Activated CD8-positive, alpha-beta memory T cell treated with anti-CD3 and anti-CD28 coated beads for 36 hours (primary cell): ENCODE measurements at regions not wholly inside any gene's neighbourhood (a gene's known extent, or its start where the extent isn't known, plus 50 kb on each side); places are given as distances from the start of the nearest gene placed in this dataset.
"Not testable (repeated sequence)": the region's sequence is repeated elsewhere in the genome, so short reads cannot be mapped to it uniquely, and the experiment has no call there.

Experiments used
- CTCF ChIA-PET: fragments of 350-600 bp; sonication (Branson Sonifier 250); formaldehyde crosslinking; loops from one replicate; lab custom pipeline; 2021; ENCODE audit warnings: antibody characterized with exemption; lab: Charles Lee
- POLR2A ChIA-PET: fragments of 350-600 bp; sonication (Branson Sonifier 250); formaldehyde crosslinking; loops from one replicate; lab custom pipeline; 2021; ENCODE audit warnings: antibody characterized with exemption; lab: Charles Lee

DNA sequence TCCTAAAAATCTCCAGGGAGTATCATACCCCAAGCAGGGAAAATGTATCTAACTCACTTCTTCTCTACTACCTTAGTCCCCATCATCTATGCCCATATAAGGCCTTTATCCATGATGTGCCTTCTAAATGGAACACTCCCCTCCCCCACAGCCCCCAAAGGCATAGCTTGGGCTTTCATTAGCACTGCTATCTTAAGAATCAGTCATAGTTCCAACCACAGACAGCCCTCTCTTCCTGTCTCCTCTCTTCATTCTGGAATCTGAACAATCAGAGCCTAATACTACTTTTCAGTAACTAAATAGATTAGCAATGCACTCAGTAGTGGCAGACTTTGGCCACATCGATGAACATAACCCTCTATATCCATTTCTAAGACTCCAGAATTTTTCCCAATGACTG lies 313.2 kb upstream of the DKK2 start:
- POLR2A ChIA-PET, result no interaction called here

DNA sequence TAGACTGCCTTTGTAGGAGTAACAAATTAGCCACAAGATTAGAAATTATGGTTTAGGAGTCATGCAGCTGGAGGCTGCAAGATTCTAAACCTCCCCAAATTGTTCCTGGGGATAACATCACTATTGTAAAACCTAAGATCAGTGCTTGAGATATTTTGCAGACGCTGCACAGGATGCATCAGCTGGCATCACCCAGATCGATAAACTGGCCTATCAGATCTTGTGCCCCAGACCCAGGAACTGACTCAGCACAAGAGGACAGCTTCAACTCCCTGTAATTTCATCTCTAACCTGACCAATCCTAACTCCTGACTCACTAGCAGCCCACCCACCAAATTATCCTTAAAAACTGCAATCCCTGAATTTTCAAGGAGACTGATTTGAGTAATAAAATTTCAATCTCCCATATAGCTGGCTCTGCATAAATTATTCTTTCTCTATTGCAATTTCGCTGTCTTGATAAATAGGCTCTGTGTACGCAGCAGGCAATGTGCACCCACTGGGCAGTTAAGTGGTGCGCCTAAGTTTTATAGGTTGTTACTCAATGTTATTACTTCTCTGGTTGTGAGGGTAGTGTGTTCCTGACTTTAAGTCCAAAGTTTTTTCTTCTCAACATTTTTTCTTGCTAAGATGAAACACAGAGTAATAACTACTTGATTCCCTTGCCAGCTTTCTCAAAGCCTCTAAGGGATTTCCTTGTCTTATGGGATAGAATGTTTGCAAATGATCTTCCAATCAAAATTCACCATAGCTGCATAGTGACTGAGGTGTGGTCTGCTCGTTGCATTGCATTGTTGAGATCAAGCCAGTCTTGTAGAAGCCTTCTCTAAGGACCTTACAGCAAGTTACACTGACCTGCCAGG lies 312.3 kb upstream of the DKK2 start:
- POLR2A ChIA-PET, result no interaction called here

More for the DNA sequence above, 313.2 kb upstream of the DKK2 start:
- CTCF ChIA-PET, result no interaction called here

DNA sequence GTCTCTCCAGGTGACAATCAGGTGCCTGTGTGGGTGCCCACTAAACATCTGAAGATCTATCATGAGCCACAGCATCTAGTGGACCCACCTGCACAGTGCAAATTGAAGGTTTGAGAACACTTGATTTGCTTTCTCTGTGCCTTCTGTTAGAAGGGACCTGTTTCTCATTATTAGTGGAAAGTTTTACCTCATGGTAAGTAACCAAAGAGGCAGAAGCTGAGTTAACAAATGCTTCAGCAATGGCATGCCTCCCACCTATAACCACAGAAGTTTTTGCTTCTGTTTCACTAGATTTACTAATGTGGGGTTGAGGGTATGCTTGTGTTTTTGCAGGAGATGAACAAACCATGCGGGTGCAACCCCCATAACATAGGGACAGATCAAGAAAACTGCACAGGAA lies 297.4 kb upstream of the DKK2 start:
- CTCF ChIA-PET, result no interaction called here
- POLR2A ChIA-PET, result no interaction called here

More for the DNA sequence above, 312.3 kb upstream of the DKK2 start:
- CTCF ChIA-PET, result no interaction called here

DNA sequence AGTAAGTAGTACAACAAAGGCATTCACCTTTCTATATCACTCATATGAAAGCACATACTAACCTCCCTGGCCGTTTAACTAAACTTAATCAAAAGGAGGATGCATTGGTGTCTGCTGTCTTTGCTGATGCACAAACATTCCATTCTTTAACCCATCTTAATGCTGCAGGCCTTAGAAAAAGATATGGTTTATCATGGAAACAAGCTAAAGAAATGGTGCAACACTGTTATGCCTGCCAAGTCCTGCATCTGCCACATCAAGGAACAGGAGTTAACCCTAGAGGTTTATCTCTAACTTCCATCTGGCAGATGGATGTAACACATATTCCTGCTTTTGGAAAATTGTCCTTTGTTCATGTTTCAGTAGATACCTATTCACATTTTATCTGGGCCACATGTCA lies 296.5 kb upstream of the DKK2 start:
- CTCF ChIA-PET, POLR2A ChIA-PET: not testable (repeated sequence)

DNA sequence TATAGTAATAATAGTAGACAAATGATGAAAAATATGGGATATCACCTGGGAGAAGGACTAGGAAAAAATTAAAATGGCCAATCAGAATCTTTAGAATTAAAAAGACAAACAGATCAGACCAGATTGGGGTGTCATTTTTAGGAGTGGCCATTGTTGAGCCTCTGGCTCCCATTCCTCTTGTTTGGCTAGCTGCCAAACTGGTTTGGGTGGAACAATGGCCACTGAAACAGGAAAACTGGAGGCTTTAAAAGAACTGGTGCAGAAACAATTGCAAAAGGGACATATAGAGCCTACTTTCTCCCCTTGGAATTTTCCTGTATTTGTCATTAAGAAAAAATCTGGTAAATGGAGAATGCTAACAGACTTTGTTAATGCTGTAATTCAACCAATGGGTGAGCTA lies 294.8 kb upstream of the DKK2 start:
- CTCF ChIA-PET, result no interaction called here
- POLR2A ChIA-PET, result no interaction called here

DNA sequence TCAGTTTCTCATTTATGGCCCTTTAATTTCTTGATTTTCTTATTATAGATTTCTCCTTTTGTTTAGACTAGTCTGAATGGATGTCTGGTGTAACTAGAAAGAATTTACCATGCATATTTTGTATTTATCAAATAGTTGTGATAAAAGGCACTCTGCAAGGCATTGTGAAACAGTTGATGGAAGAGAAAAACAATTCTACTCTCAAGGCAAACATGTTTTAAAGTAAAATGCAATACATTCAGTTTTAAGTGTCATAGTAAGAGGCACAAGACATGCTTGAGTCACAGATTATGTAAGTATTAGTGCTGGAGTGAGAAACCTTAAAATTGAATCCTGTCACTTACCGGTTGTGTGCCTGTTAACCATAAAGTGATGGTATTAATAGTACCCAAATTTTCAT lies 283.3 kb upstream of the DKK2 start:
- ChIA-PET CTCF (no interaction called here), POLR2A (no interaction called here)

DNA sequence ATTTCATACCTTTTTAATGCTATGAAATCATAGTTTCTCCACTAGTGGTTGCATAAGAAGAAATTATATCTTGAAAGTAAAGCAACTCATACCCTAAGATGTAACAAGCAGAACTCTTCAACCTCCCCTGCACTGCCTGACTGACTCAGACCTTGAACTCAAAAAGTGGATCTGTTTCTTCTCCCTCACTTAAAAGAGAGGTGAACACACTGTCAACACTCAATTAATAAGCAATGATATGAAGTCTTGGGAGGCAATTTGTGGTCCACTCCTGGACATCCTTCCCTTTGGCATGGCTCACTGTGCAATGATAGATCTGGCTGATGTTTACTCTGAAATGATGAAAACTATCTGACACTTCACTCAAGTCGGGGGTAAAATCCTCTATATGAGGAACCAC lies 282.0 kb upstream of the DKK2 start:
- ChIA-PET CTCF (no interaction called here), POLR2A (no interaction called here)

DNA sequence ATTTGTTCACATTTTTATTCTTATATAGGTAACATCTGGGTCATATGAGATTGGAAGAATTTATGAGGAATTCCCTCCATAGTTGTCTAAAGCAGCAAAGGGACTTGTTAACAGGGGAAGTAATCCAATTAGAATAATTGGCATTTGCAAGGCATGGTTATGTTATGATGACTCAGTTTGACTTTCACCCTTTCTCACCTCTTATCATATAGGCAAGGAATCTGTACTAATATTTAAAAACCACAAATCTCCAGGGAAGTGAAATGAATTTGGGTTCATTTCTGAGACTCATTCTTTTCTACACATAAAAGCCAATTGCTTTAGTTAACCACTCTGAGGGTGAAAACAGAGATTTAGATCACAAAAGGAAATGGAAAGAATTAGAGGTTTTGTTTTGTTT lies 281.5 kb upstream of the DKK2 start:
- POLR2A ChIA-PET, result no interaction called here
- CTCF ChIA-PET, result no interaction called here

DNA sequence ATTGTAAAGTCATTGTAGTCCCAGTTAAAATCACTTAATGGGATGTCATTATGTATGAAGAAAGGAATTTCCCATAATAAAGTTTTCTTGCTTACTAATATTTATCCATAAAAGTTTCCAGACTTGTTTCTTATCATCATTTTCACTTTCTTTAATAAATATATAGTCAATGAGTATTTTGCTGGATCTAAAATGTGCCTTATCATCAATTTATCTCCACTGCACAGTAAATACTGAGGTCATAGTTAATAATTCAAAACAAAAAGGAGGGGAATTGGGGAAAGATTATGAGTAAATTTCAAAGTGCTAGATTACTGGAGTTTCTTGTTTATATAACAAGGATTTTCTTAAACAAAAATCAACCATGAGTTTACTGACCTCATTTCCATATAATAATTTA lies 279.5 kb upstream of the DKK2 start:
- ChIA-PET CTCF (no interaction called here), POLR2A (no interaction called here)

DNA sequence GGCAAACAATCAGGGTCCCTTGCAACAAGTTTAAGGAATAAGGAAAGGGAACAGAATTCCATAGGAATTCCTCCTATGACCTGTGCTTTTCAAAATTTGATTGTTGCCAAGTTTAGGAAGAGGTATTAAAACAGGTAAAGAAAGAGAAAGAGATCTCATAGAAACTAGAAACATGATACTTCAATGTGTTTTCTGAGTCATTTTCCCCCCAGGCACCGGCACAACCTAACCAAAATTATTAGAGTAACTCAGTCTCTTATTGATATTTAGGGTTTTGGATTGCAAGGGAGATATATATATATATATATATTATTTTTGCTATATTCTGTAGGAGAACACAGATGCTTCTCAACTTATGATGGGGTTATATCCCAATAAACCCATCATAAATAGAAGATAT lies 278.0 kb upstream of the DKK2 start:
- POLR2A ChIA-PET, result no interaction called here

DNA sequence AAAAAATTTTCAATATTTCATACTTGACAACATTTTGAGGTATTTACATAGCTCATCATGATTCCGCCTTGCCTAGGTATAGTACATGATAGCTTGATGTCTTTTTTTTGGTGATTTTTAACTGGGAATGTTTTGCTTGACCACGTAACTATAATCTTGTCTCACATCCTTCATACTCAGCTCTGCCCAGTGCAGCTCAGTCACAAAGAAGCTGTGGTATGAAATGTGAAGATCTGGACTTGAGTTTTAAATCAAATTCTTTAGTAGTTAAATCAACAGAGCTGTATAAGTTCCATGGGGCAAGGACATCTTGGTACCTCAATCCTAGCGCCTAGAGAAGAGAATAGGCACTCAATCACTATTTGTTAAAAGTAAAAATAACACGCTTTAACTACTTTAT lies 276.3 kb upstream of the DKK2 start:
- ChIA-PET POLR2A (no interaction called here), CTCF (no interaction called here)

More for the DNA sequence above, 278.0 kb upstream of the DKK2 start:
- CTCF ChIA-PET, result no interaction called here

DNA sequence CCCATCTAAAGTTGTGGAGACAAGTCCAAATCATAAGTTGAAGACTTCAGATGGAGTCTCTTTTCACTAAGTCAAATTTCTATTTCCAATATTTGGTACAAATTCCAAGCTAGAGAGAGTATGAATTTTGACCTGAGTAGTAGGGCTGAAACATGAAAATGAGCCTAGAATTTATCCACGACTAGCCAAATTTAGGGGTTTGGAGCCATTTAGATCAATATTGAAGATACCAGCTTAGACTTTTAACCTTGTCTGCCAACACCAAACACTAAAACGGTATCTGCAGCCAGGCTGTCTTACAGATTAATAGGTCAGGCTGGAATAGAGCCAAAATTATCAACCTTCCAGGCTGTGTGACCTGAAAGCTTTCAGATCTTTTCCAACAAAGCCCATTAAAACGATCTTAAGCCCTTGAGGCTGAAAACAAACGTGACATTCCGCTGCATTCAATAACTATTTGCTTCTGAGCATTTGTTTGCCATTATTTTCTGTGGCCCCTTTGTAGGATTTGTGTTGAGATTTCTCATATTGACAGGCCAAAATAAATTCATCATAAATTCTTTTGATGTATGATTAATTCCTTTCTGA lies 268.7 kb upstream of the DKK2 start:
- POLR2A ChIA-PET, result no interaction called here

DNA sequence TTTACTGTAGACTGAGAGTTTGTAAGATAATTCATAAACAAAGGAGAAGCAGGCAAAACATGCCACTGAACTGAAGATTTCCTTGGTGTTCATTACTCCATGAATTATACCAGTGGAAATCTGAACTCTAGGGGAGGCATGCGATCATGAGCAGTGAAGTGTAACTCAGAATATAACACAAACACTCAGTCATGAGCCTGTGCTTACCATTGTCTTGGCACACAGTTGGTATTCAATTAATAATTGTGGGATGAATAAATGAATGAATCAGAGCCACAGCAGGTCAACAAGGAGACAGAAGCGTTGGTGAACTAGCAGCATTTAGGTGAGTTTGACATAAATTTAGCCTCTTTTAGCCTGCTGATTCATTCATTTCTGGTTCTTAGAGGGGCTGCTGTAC lies 263.5 kb upstream of the DKK2 start:
- POLR2A ChIA-PET, result no interaction called here
- CTCF ChIA-PET, result no interaction called here

More for the DNA sequence above, 268.7 kb upstream of the DKK2 start:
- CTCF ChIA-PET, result no interaction called here

DNA sequence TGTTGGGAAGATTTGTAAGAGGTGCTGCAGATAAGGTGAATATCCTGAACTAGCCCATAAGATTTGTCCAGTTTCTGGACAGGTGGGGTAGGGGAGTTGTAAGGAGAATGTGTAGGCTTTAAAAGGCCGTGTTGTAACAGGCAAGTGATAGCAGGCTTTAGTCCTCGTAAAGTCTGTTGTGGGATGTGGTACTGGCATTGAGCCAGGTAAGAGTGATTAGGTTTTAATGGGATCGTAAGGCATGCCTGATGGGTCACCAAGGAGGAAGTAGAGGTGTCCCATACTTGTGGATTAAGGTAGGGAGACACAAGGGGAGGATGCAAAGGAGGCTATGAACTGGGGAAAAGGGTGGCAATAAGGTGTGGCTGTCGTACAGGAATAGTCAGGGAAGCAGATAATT lies 256.9 kb upstream of the DKK2 start:
- POLR2A ChIA-PET, result no interaction called here
- CTCF ChIA-PET, result no interaction called here

DNA sequence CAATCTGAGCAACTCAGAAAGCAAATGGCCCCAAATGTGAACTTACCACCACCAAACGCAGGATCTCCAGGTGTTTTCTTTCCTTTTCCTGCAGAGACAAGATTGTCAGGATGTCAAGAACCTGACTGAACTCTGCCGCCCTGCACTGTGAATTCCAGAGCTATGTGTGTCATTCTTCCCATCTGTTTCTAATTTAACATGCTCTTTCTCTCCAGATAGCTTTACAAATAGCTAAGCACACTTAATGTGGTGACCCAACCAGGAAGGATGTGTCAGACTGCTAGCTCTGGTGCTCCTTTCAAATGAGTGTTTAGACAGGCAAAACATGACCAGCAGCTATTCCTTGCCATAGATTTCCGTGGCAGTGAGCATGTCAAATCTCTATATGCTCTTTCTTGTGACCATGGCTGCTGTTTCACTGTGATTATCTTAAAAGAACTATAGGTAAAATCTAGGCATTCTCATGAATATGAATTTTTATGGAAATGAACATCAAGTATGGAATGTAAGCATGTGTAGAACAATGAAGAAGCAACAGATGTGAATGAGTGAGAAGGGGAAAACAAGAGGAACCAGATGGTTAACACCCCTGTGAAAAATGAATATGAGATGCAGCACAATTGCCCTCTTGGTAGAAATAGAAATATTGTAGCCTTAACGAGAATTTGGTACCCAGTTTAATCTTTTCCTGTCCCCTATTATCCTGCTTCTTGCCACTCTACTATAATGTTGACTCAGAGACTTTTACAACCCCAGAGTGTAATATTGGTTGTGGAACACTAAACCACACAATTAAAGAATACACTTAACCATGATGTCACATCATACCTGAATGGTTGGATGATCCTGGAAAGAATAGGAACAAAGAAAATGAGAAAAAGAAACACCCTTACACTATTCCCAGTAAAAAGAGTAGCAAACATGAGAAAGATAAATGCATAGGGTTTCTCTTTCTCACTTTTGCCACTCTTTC lies 247.8 kb upstream of the DKK2 start:
- CTCF ChIA-PET, result no interaction called here

DNA sequence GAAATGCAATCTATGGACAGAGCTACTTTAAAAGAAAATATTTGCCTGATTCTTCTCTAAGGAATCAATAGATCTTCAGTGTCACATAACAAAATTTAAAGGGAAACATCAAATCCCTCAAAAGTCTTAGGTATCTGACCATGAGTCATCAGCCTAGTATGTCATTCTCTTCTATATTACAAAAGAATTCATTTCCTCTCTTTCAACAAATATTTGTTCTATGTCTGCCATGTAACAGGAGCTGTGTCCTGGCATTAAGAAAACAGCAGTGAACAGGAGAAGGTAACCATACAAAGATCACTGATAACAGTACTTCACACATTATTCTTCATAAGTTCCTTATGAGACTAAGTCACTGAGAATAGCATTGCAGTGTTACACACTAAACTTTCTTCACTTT lies 243.6 kb upstream of the DKK2 start:
- ChIA-PET CTCF (no interaction called here), POLR2A (no interaction called here)

More for the DNA sequence above, 247.8 kb upstream of the DKK2 start:
- POLR2A ChIA-PET, result no interaction called here

DNA sequence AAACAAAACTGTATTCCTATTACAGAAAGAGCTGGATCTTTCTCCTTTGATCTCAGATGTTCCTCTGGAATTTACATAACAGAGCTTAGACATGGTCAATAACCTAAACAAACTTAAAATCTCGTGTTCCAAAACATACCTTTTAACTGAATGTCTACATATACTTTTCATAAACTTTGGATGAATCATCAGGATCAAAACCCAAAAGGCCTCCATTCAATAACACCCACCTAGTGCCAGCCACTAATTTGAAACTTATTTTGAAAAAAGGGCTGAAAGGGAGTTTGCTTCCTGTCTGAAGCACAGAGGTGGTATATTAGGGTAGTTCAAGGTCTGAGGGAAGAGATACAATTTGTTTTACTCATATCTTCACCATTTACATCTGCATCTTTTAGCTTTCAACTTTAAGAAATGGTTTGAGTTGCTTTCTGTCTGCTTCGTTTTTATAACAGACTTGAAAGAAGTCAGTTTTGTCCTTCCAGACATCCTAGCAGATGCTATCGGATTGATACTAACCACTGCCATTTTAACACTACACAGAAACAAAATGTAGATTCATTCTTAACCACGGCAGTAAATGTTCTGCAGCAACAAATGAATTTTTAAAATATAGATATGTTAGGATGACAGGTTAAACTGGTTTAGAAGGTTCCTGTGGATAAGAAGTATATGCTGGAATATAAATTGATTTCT lies 242.8 kb upstream of the DKK2 start:
- CTCF ChIA-PET, result no interaction called here
- POLR2A ChIA-PET, result no interaction called here

DNA sequence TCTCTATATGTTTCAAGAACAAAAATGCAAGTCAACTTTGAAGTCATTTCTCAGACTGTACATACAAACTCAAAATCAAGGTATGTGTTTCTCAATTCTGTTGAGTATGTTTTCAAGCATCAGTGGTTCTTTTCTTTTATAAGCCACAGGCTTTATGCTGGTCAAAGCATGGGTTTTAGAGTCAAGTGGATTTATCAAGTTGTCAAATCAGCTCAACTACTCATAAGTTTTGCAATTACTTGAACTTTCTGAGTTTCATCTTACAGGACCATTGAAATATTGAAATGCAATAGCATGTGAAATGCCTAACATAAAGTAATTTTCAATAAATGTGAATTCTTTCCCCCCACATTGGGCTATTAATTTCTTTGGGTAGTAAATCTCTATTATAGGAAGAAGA lies 239.9 kb upstream of the DKK2 start:
- ChIA-PET POLR2A (no interaction called here), CTCF (no interaction called here)

DNA sequence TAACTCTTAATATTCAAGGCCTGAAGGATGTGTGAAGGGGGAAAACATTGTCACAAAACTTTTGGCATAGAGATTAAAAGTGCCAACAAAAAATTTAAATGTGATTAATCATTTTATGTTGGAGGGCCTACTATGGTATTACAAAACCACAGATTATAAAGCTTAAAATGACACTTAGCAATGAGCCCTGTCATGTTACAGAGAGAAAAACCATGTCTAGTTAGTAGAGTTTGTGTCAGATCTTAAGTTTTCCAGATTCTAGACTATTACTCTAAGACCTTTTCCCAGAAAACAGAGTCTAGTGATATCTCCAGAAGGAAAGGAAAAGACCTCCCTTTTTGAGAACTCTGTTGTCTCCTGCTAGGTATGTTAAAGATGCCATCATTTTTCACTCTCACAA lies 239.1 kb upstream of the DKK2 start:
- ChIA-PET CTCF (no interaction called here), POLR2A (no interaction called here)

DNA sequence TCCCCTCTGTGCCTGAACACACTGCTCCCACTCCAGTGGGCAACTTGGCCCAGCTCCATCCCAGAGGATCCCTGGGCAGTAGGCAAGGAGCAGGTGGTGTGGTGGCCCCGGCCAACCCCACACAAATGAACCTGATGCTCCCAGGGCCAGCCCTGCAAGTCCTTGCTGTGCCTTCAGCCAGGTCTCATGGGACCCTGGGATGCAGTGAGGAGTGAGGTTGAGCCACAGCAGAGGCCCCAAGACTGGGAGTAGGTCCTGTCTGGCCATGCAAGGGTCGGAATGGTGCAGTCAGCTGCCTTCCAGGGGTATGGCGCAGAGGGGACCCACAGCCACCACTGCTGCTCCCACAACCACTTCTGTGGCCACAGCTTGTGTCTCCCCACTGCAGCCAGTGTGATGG lies 234.5 kb upstream of the DKK2 start:
- ChIA-PET CTCF (no interaction called here), POLR2A (interaction anchor here (0.8 kb wide), 1 partner anchor 1150 kb away, joined by 3 read pairs; no protein-coding TSS in a partner anchor)
